NT2/D1 (cell line): ENCODE measurements at regions not wholly inside any gene's neighbourhood (a gene's known extent, or its start where the extent isn't known, plus 50 kb on each side); places are given as distances from the start of the nearest gene placed in this dataset.

Experiments used
- DNase-seq: peaks from one replicate; pipeline ENCODE4 v3.0.0-alpha.2; 2011; ENCODE audit warnings: low read depth, low spot score
- H3K27me3 ChIP-seq: 2 replicates; pipeline ENCODE4 v1.6.0; 2011; ENCODE audit warnings: mild to moderate bottlenecking; ENCODE audit not compliant: insufficient read length, insufficient read depth
- H3K36me3 ChIP-seq: 2 replicates; pipeline ENCODE4 v1.6.1; 2011; ENCODE audit warnings: mild to moderate bottlenecking, low read length, mixed read lengths; ENCODE audit not compliant: insufficient read depth, insufficient read length
- H3K4me1 ChIP-seq: 2 replicates; pipeline ENCODE4 v1.5.1; 2011; ENCODE audit not compliant: insufficient read depth, insufficient read length
- H3K4me3 ChIP-seq: 2 replicates; pipeline ENCODE4 v1.5.1; 2011; ENCODE audit warnings: low read depth; ENCODE audit not compliant: insufficient read length
- H3K9ac ChIP-seq: 2 replicates; pipeline ENCODE4 v1.6.0; 2011; ENCODE audit warnings: low read depth; ENCODE audit not compliant: insufficient read length
- H3K9me3 ChIP-seq: 2 replicates; pipeline ENCODE4 v1.5.1; 2011; ENCODE audit warnings: mild to moderate bottlenecking, low read length; ENCODE audit not compliant: insufficient read depth
- SUZ12 ChIP-seq: IDR thresholded peaks from 2 replicates; pipeline ENCODE4 v1.6.1; 2011; ENCODE audit not compliant: insufficient read length, insufficient read depth; ENCODE audit errors: extremely low read depth
- YY1 ChIP-seq: IDR thresholded peaks from 2 replicates; pipeline ENCODE4 v1.6.1; 2011; ENCODE audit not compliant: insufficient read length, insufficient read depth
- ZNF274 ChIP-seq: IDR thresholded peaks from 2 replicates; pipeline ENCODE4 v1.6.1; 2011; ENCODE audit warnings: mild to moderate bottlenecking, low read depth, low read length

- no peaks in the 10 kb centered on the region for H3K36me3 ChIP-seq
- H3K4me3 ChIP-seq: no peak overlapping the region
- H3K4me1 ChIP-seq: peaks cover 3% of the 10 kb centered on the region
- DNase-seq: peak; percentile 15
- H3K9ac ChIP-seq: no peak overlapping the region
- H3K9me3 ChIP-seq: no peaks in the 10 kb centered on the region
- no peaks in the 10 kb centered on the region for H3K27me3 ChIP-seq
- TF ChIP-seq SUZ12: no peak
- TF ChIP-seq YY1: no peak
- TF ChIP-seq ZNF274: no peak
Measured at GRCh38 chr15:87639305-87640011, 617.1 kb downstream of the NTRK3 start.

- no peak for DNase-seq
- Histone ChIP-seq H3K4me1 (peaks cover 3% of the 10 kb centered on the region), H3K4me3 (no peak overlapping the region), H3K9ac (no peak overlapping the region), H3K9me3 (no peaks in the 10 kb centered on the region), H3K27me3 (no peaks in the 10 kb centered on the region), H3K36me3 (no peaks in the 10 kb centered on the region)
- no peak for TF ChIP-seq SUZ12
- TF ChIP-seq YY1: no peak
- TF ChIP-seq ZNF274: no peak
Measured at GRCh38 chr15:87638554-87639083, 617.9 kb downstream of the NTRK3 start.

DNA sequence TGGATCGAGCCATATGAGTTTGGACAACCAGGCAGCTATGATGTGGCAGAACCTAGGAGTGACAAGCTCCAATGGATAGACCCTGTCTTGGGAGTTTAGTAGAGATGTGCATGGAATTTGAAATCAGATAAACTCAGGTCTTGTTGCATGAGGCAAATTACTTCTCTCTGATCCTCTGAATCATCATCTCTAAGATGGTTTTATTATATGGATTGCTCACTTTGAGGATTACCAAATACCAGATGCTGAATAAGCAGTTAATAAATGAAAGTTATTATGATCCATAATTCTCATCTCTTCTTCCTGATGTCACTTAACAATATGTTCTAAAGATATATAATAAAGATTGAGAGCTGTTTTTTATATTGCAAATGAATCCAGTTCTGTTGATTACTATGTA lies 622.2 kb downstream of the NTRK3 start:
- TF ChIP-seq SUZ12: no peak
- no peak for TF ChIP-seq ZNF274
- no peak for TF ChIP-seq YY1
- peaks cover 3% of the 10 kb centered on the region for H3K4me1 ChIP-seq
- H3K36me3 ChIP-seq: no peaks in the 10 kb centered on the region
- H3K9ac ChIP-seq: no peak overlapping the region
- H3K9me3 ChIP-seq: no peaks in the 10 kb centered on the region
- no peak overlapping the region for H3K4me3 ChIP-seq
- DNase-seq: no peak
- H3K27me3 ChIP-seq: no peaks in the 10 kb centered on the region

DNA sequence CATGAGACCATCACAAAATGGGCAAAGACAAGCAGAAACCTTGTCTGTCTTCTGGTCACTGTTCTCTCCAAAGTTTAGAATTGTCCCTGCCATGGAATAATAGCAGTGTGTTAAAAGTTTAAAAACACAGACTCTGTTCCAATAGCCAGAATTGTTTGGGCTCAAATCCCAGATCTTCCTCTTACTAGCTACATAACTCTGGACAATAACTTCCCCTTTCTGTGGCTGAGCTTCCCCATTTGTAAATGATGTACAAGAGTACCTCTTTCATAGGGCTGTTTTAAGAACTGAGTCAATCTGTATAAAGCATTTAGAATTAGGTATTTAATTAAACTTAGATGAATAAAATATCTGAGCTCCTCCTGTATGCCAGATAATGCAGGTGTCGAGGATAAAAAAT lies 623.0 kb downstream of the NTRK3 start:
- Histone ChIP-seq H3K4me1 (no peaks in the 10 kb centered on the region), H3K36me3 (no peaks in the 10 kb centered on the region), H3K9me3 (no peaks in the 10 kb centered on the region), H3K27me3 (no peaks in the 10 kb centered on the region), H3K9ac (no peak overlapping the region), H3K4me3 (no peak overlapping the region)
- no peak for TF ChIP-seq SUZ12
- TF ChIP-seq ZNF274: no peak
- no peak for TF ChIP-seq YY1
- no peak for DNase-seq

GRCh38 chr15:87632364-87632763 lies 624.2 kb downstream of the NTRK3 start:
- H3K9ac ChIP-seq: no peak overlapping the region
- H3K4me3 ChIP-seq: no peak overlapping the region
- no peak for DNase-seq
- TF ChIP-seq SUZ12 (no peak), YY1 (no peak), ZNF274 (no peak)
- no peaks in the 10 kb centered on the region for H3K4me1 ChIP-seq
- H3K9me3 ChIP-seq: no peaks in the 10 kb centered on the region
- H3K27me3 ChIP-seq: no peaks in the 10 kb centered on the region
- H3K36me3 ChIP-seq: no peaks in the 10 kb centered on the region

DNA sequence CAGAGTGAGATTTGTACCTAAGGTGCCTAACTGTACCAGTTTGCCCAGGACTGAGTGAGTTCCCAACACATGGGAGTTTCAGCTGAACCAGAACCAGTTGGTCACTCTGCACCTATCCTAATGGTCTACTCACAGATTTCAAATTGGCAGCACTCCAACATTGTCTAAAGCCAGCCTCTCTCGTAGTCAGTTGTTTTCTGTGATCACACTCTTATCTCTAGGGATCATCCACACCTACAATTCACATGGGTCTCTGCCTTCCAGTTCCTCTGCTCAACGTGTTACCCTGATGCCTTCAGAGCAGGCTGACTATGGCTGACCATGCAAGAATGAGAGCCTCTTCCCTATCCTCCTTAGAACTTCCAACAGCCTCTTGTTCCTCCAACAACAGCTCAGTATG lies 624.8 kb downstream of the NTRK3 start:
- Histone ChIP-seq H3K9me3 (no peaks in the 10 kb centered on the region), H3K36me3 (no peaks in the 10 kb centered on the region), H3K27me3 (no peaks in the 10 kb centered on the region), H3K4me1 (no peaks in the 10 kb centered on the region), H3K4me3 (no peak overlapping the region), H3K9ac (no peak overlapping the region)
- DNase-seq: no peak
- no peak for TF ChIP-seq YY1
- no peak for TF ChIP-seq SUZ12
- no peak for TF ChIP-seq ZNF274

GRCh38 chr15:87631093-87631492 lies 625.4 kb downstream of the NTRK3 start:
- no peak for DNase-seq
- no peaks in the 10 kb centered on the region for H3K9me3 ChIP-seq
- H3K4me3 ChIP-seq: no peak overlapping the region
- no peaks in the 10 kb centered on the region for H3K36me3 ChIP-seq
- TF ChIP-seq YY1 (no peak), SUZ12 (no peak), ZNF274 (no peak)
- H3K4me1 ChIP-seq: no peaks in the 10 kb centered on the region
- no peaks in the 10 kb centered on the region for H3K27me3 ChIP-seq
- H3K9ac ChIP-seq: no peak overlapping the region
